Kidney (tissue), 13 donors: ENCODE measurements at regions not wholly inside any gene's neighbourhood (a gene's known extent, or its start where the extent isn't known, plus 50 kb on each side); places are given as distances from the start of the nearest gene placed in this dataset.

Source experiments
- DNase-seq, 5 donors: peaks; one replicate each; pipeline ENCODE4 v3.0.0-alpha.2; 2013 to 2020
- FAIRE-seq: peaks from 2 replicates; lab custom pipeline; 2012; peaks lifted over from hg19 to GRCh38; lab: Jason Lieb, UNC
- H3K27ac ChIP-seq, 2 donors: one replicate each; pipeline ENCODE4 v1.7.0; 2013; ENCODE audit warnings: low read depth in 2 of 2, low read length in 2 of 2, inconsistent platforms in 1 of 2
- H3K27me3 ChIP-seq: one replicate; pipeline ENCODE4 v1.7.1; 2013; ENCODE audit warnings: low read length, inconsistent platforms; ENCODE audit not compliant: control insufficient read depth, insufficient read depth
- H3K36me3 ChIP-seq, 3 donors: one replicate each; pipeline versions ENCODE4 v1.7.0 to v1.7.1; 2013; ENCODE audit warnings: low read length in 3 of 3, control low read depth in 1 of 3, inconsistent platforms in 1 of 3; ENCODE audit not compliant: insufficient read depth in 3 of 3, control insufficient read depth in 2 of 3
- H3K4me1 ChIP-seq, 3 donors: one replicate each; pipeline versions ENCODE4 v1.7.0 to v1.7.1; 2013; ENCODE audit warnings: low read length in 3 of 3, inconsistent platforms in 1 of 3, low read depth in 1 of 3; ENCODE audit not compliant: control insufficient read depth in 2 of 3, insufficient read depth in 2 of 3
- H3K4me3 ChIP-seq, 3 donors: one replicate each; pipeline versions ENCODE4 v1.7.0 to v1.8.1; 2013; ENCODE audit warnings: low read length in 3 of 3, control low read depth in 1 of 3, inconsistent platforms in 1 of 3
- H3K9ac ChIP-seq, 3 donors: one replicate each; pipeline versions ENCODE4 v1.7.0 to v1.7.1; 2013; ENCODE audit warnings: low read length in 3 of 3, control low read depth in 1 of 3, inconsistent platforms in 1 of 3
- H3K9me3 ChIP-seq, 3 donors: one replicate each; pipeline versions ENCODE4 v1.7.0 to v1.7.1; 2013; ENCODE audit warnings: low read length in 3 of 3, control low read depth in 1 of 3, inconsistent platforms in 1 of 3; ENCODE audit not compliant: control insufficient read depth in 2 of 3, insufficient read depth in 1 of 3
- intact Hi-C: fragments of 100-400 bp; cut with DNase I; formaldehyde crosslinking; loops from one replicate; pipeline ENCODE4 v1.11.1; 2022
- TF ChIP-seq, protein P1 (sequence below): IDR thresholded peaks from 3 replicates; pipeline ENCODE4 v1.5.1; 2012; ENCODE audit warnings: mild to moderate bottlenecking, moderate library complexity, borderline replicate concordance; ENCODE audit not compliant: insufficient read depth; ENCODE audit errors: extremely low read depth
- donor health status: control.
- donor health status: control.
- donor health status: control.
- donor health status: control.
- donor health status: control.
- donor health status: DM: yes; HTN: yes; CAD: no.
- donor health status: Normal renal cell carcinoma (clear cell type).

DNA sequence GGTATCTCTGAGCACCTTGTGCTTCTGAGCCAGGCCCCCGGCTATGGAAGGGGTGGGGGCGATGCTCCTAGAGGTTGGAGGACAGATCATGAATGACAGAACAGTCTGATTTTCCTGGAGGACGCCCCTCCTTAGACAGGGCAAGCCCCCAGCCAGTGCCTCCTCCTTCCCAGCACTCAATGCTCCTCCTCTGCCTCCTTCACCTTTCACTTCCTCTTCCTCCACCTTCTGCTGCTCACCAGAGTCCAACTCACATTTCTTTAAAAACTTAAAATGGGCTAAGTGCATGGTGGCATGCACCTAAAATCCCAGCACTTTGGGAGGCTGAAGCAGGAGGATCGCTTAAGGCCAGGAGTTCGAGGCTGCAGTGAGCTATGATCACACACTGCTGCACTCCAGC lies 71.1 kb upstream of the CUX1 start:
- DNase-seq (no peak), FAIRE-seq (no peak)
- H3K9ac ChIP-seq: no peak overlapping the region
- H3K9me3 ChIP-seq: no peaks in the 10 kb centered on the region
- TF ChIP-seq, protein P1, sequence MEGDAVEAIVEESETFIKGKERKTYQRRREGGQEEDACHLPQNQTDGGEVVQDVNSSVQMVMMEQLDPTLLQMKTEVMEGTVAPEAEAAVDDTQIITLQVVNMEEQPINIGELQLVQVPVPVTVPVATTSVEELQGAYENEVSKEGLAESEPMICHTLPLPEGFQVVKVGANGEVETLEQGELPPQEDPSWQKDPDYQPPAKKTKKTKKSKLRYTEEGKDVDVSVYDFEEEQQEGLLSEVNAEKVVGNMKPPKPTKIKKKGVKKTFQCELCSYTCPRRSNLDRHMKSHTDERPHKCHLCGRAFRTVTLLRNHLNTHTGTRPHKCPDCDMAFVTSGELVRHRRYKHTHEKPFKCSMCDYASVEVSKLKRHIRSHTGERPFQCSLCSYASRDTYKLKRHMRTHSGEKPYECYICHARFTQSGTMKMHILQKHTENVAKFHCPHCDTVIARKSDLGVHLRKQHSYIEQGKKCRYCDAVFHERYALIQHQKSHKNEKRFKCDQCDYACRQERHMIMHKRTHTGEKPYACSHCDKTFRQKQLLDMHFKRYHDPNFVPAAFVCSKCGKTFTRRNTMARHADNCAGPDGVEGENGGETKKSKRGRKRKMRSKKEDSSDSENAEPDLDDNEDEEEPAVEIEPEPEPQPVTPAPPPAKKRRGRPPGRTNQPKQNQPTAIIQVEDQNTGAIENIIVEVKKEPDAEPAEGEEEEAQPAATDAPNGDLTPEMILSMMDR: no peak
- H3K4me1 ChIP-seq: no peaks in the 10 kb centered on the region
- intact Hi-C loops: no loop called here
- H3K4me3 ChIP-seq: no peak overlapping the region
- no peaks in the 10 kb centered on the region for H3K36me3 ChIP-seq
- H3K27me3 ChIP-seq: no peaks in the 10 kb centered on the region
- no peak overlapping the region for H3K27ac ChIP-seq

DNA sequence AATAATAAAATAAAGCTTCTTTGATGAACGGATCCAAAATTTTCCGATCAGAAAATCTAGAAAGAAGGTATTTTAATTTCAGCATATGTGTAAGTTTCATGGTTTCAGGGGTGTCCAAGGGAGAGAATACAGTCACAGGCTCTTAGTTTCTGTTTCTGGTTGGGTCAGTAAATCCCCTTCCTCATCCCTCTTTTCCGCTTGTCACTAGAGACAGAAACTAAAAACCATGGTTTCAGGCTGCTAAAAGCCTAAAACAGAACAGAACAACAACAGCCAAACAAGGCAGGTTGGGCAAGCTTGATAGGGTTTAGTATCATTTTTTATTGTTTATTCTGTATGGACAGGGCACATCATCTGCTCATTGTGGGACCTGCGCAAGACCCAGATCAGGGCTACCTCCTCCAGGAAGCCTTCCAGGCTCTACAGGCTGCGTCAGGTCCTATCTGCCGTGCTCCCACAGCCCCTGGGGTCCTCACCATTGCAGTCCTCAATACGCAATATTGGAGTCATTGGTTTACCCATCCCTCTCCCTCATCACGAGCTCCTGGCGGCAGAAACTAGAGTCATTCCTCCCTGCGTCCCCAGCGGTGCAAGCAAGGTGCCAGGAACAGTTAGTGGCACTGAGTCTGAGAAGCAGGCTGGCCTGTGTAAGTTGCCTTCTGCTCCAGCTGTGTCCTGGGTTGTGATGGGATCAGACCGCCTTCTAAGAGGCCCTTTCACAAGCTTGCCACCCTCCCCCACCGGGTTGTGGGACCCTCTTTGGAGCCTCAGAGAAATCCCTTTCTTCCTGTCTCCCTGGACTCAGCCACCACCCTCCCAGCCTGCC lies 70.2 kb upstream of the CUX1 start:
- Histone ChIP-seq H3K9ac (no peak overlapping the region), H3K9me3 (no peaks in the 10 kb centered on the region), H3K36me3 (no peaks in the 10 kb centered on the region), H3K4me3 (no peak overlapping the region), H3K27me3 (no peaks in the 10 kb centered on the region), H3K27ac (no peak overlapping the region), H3K4me1 (no peaks in the 10 kb centered on the region)
- intact Hi-C loops: no loop called here
- DNase-seq (no peak), FAIRE-seq (no peak)
- TF ChIP-seq, protein P1: no peak

DNA sequence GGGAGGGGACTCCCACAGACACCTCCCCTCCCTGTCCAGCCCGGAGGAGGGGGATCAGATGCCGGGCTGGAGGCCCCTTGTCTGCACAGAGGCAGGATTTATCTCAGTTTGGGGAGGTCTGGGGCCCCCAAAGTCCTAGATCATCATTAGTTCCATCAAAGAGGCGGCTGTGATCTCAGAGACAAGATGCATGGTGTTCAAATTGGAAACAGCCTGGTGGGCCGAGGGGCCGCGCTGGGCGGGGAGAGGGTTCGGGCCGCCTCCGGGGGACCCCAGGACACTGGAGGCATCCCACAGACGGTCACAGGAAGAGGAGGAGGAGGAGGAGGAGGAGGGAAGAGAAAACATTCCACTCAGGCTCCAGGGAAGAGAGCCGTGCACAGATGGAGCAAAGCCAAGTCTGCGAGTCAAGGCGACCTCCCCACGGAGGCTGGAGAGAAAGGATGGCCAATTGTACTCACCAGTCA lies 69.5 kb upstream of the CUX1 start:
- intact Hi-C loops: no loop called here
- no peak overlapping the region for H3K27ac ChIP-seq
- no peak overlapping the region for H3K9ac ChIP-seq
- H3K9me3 ChIP-seq: no peaks in the 10 kb centered on the region
- peak in 4 of 5 donors; percentile 73 to 91 (median 80) for DNase-seq
- no peaks in the 10 kb centered on the region for H3K27me3 ChIP-seq
- TF ChIP-seq, protein P1: no peak
- H3K4me1 ChIP-seq: no peaks in the 10 kb centered on the region
- H3K36me3 ChIP-seq: no peaks in the 10 kb centered on the region
- no peak for FAIRE-seq
- no peak overlapping the region for H3K4me3 ChIP-seq
